ENCODE measurements at regions not wholly inside any gene's neighbourhood (a gene's known extent, or its start where the extent isn't known, plus 50 kb on each side); places are given as distances from the start of the nearest gene placed in this dataset.

DNA sequence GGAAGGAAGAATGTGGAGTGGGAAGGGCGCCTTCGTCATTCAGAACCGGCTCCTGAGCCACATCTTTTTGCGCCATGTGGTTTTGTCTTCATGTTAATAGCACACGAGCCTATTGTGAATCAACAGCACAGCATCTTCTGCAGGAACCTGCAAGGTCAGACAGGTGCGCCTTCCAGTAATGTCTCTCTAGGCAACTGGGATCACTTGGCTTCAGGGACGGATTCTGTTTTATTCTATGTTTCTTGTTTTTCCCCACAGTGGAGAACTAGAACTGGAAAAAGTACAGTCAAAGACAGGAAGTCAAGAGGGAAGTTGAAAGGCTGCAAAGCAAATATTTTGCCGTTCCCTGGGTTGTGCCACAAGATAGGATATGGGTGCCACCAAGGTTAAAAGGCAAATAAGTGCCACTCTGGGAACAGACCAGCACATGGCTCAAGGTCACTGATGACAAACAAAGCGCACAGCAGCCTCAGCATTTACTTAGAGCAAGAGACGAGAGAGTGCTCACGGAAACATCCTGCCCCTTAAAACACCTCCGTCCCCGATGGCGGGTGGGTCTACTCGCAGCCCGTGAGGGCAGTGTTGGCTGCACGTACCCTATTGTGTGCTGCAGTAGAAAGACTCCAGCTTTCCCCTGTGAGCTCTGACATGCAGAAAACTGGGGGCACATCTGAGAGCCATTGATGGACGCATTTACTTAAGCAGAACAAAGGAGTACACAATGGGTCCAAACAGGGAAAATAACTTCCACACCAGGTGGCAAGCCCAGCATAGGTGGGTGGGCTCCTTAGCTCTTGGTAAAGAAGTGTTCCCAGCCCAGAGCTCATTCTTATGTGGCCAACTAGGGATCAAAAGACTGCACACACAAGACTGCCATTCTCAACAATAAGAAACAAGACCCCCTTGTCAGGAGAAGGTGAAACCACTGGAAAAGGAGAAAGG, 107.2 kb upstream of the PARD3B start:
- no peak for DNase-seq
- no peaks in the 10 kb centered on the region for H3K36me3 ChIP-seq
- no peak overlapping the region for H3K4me3 ChIP-seq
- no peaks in the 10 kb centered on the region for H3K9me3 ChIP-seq
- TF ChIP-seq, protein P1, sequence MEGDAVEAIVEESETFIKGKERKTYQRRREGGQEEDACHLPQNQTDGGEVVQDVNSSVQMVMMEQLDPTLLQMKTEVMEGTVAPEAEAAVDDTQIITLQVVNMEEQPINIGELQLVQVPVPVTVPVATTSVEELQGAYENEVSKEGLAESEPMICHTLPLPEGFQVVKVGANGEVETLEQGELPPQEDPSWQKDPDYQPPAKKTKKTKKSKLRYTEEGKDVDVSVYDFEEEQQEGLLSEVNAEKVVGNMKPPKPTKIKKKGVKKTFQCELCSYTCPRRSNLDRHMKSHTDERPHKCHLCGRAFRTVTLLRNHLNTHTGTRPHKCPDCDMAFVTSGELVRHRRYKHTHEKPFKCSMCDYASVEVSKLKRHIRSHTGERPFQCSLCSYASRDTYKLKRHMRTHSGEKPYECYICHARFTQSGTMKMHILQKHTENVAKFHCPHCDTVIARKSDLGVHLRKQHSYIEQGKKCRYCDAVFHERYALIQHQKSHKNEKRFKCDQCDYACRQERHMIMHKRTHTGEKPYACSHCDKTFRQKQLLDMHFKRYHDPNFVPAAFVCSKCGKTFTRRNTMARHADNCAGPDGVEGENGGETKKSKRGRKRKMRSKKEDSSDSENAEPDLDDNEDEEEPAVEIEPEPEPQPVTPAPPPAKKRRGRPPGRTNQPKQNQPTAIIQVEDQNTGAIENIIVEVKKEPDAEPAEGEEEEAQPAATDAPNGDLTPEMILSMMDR (IDR thresholded peaks at IDR 0.05), result no peak
- no peak for TF ChIP-seq POLR2A (IDR thresholded peaks at IDR 0.05)
- intact Hi-C loops (cut with DNase I), result no loop called here
- ATAC-seq, result peak in 2 of 4 donors; percentile 38 to 57
- H3K4me1 ChIP-seq, result peaks cover 0 to 3% (median 0%) of the 10 kb centered on the region in 4 donors
- no peaks in the 10 kb centered on the region for H3K27me3 ChIP-seq
- H3K27ac ChIP-seq, result no peak overlapping the region
- 82% methylated on average over 17 of the region's 18 CpGs for WGBS (ENCODE audit: insufficient coverage, low coverage, low lambda C conversion rate, missing lambda C conversion rate)

DNA sequence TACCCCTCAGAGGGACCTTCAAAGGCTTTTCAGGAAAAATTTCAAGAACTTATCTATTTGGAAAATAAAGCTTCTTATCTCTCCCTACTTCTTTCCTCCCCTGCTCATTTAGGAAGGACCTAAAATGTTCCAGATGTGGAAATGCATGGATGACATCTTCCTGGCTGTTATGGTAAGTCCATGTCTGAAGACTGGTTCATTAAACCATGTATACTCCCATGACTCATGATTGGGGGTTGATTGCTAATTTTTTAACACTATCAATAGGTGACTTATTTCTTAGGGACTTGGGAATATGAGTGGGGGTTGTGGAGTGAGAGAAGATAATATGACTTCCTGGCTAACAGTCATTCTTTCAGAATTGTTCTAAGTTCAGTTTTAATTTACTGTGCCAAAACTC, 104.0 kb upstream of the PARD3B start:
- ATAC-seq (no peak), DNase-seq (no peak)
- H3K27me3 ChIP-seq, result no peaks in the 10 kb centered on the region
- no peak overlapping the region for H3K4me3 ChIP-seq
- peaks cover 0 to 3% (median 0%) of the 10 kb centered on the region in 4 donors for H3K4me1 ChIP-seq
- H3K36me3 ChIP-seq, result no peaks in the 10 kb centered on the region
- intact Hi-C loops (cut with DNase I), result no loop called here
- TF ChIP-seq POLR2A (IDR thresholded peaks at IDR 0.05), result no peak
- TF ChIP-seq, protein P1 (IDR thresholded peaks at IDR 0.05), result no peak
- no peaks in the 10 kb centered on the region for H3K9me3 ChIP-seq
- H3K27ac ChIP-seq, result no peak overlapping the region

DNA sequence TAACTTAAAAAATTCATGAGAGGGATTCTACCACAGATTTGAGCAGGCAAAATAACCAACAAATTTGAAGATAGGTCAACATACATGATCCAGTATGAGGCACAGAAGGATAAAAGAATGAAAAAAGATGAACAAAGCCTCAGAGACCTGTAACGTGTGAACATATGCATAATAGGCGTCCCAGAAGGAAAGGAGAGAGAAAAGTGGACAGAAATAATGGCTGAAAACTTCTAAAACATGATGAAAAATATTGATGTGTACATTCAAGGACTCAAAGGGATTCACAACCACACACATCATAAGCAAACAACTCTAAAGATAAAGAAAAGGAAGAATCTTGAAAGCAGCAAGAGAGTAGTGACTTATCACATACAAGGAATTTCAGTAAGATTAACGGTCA, 100.1 kb upstream of the PARD3B start:
- Histone ChIP-seq H3K27ac (no peak overlapping the region), H3K4me3 (no peak overlapping the region), H3K4me1 (no peaks in the 10 kb centered on the region), H3K27me3 (no peaks in the 10 kb centered on the region), H3K36me3 (no peaks in the 10 kb centered on the region), H3K9me3 (no peaks in the 10 kb centered on the region)
- no peak for TF ChIP-seq POLR2A (IDR thresholded peaks at IDR 0.05)
- TF ChIP-seq, protein P1 (IDR thresholded peaks at IDR 0.05), result no peak
- ATAC-seq (no peak), DNase-seq (no peak)
- WGBS (ENCODE audit: insufficient coverage, low coverage, low lambda C conversion rate, missing lambda C conversion rate), result 75% methylated on average over 3 of the region's 3 CpGs
- intact Hi-C loops (cut with DNase I), result no loop called here

DNA sequence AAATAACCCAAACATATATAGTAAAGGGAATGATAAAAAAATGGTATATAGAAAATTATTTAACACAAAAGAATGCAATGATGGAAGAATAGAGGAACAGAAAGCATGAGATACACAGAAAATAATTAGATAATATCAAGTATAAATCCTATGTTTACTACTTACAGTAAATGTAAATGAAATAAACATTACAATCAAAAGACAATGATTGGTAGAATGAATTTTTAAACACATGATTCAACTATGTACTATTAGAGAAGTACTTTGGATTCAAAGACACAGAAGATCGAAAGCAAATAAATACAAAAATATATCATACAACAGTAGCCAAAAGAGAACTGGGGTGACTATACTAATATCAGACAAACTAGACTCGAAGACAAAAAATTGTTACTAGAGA, 97.6 kb upstream of the PARD3B start:
- Histone ChIP-seq H3K27me3 (no peaks in the 10 kb centered on the region), H3K4me3 (no peak overlapping the region), H3K9me3 (no peaks in the 10 kb centered on the region), H3K27ac (no peak overlapping the region), H3K36me3 (no peaks in the 10 kb centered on the region), H3K4me1 (no peaks in the 10 kb centered on the region)
- DNase-seq (no peak), ATAC-seq (no peak)
- 88% methylated on average over 2 of the region's 2 CpGs for WGBS (ENCODE audit: insufficient coverage, low coverage, low lambda C conversion rate, missing lambda C conversion rate)
- no peak for TF ChIP-seq POLR2A (IDR thresholded peaks at IDR 0.05)
- TF ChIP-seq, protein P1 (IDR thresholded peaks at IDR 0.05), result no peak
- intact Hi-C loops (cut with DNase I), result no loop called here

Measured in right lobe of liver (tissue), 6 donors.